ENCODE measurements at regions not wholly inside any gene's neighbourhood (a gene's known extent, or its start where the extent isn't known, plus 50 kb on each side); places are given as distances from the start of the nearest gene placed in this dataset.

- H3K4me3 ChIP-seq (ENCODE audit: low read depth, low read length) = no peak overlapping the region
These were observed 109.6 kb upstream of the SNTG2 start for GRCh38 chr2:841036-841435.

GRCh38 chr2:834233-834632 lies 116.4 kb upstream of the SNTG2 start:
- H3K9me3 ChIP-seq (ENCODE audit: control insufficient read depth, insufficient read depth, low read length) = no peaks in the 10 kb centered on the region
- peaks cover 3% of the 10 kb centered on the region for H3K27me3 ChIP-seq (ENCODE audit: control insufficient read depth, insufficient read depth, low read length)
- H3K36me3 ChIP-seq (ENCODE audit: control insufficient read depth, insufficient read depth, low read length) = no peaks in the 10 kb centered on the region
- H3K4me1 ChIP-seq (ENCODE audit: control insufficient read depth, insufficient read depth, low read length) = peaks cover 12% of the 10 kb centered on the region
- H3K9ac ChIP-seq (ENCODE audit: low read depth, low read length) = no peak overlapping the region
- H3K4me3 ChIP-seq (ENCODE audit: low read depth, low read length) = no peak overlapping the region

More at GRCh38 chr2:841036-841435, 109.6 kb upstream of the SNTG2 start:
- no peak overlapping the region for H3K9ac ChIP-seq (ENCODE audit: low read depth, low read length)
- H3K36me3 ChIP-seq (ENCODE audit: control insufficient read depth, insufficient read depth, low read length) = no peaks in the 10 kb centered on the region
- H3K4me1 ChIP-seq (ENCODE audit: control insufficient read depth, insufficient read depth, low read length) = no peaks in the 10 kb centered on the region
- H3K27me3 ChIP-seq (ENCODE audit: control insufficient read depth, insufficient read depth, low read length) = no peaks in the 10 kb centered on the region
- H3K9me3 ChIP-seq (ENCODE audit: control insufficient read depth, insufficient read depth, low read length) = no peaks in the 10 kb centered on the region

- H3K9me3 ChIP-seq (ENCODE audit: control insufficient read depth, insufficient read depth, low read length) = no peaks in the 10 kb centered on the region
- H3K4me3 ChIP-seq (ENCODE audit: low read depth, low read length) = no peak overlapping the region
- no peaks in the 10 kb centered on the region for H3K36me3 ChIP-seq (ENCODE audit: control insufficient read depth, insufficient read depth, low read length)
- H3K9ac ChIP-seq (ENCODE audit: low read depth, low read length) = no peak overlapping the region
- peaks cover 6% of the 10 kb centered on the region for H3K27me3 ChIP-seq (ENCODE audit: control insufficient read depth, insufficient read depth, low read length)
- H3K4me1 ChIP-seq (ENCODE audit: control insufficient read depth, insufficient read depth, low read length) = peaks cover 12% of the 10 kb centered on the region
These were observed 117.5 kb upstream of the SNTG2 start for GRCh38 chr2:833180-833579.

- H3K4me3 ChIP-seq (ENCODE audit: low read depth, low read length) = no peak overlapping the region
- H3K9me3 ChIP-seq (ENCODE audit: control insufficient read depth, insufficient read depth, low read length) = no peaks in the 10 kb centered on the region
- peaks cover 7% of the 10 kb centered on the region for H3K27me3 ChIP-seq (ENCODE audit: control insufficient read depth, insufficient read depth, low read length)
- H3K36me3 ChIP-seq (ENCODE audit: control insufficient read depth, insufficient read depth, low read length) = no peaks in the 10 kb centered on the region
- H3K9ac ChIP-seq (ENCODE audit: low read depth, low read length) = no peak overlapping the region
- peaks cover 12% of the 10 kb centered on the region for H3K4me1 ChIP-seq (ENCODE audit: control insufficient read depth, insufficient read depth, low read length)
These were observed 118.0 kb upstream of the SNTG2 start for GRCh38 chr2:832635-833034.

GRCh38 chr2:831622-832021 lies 119.0 kb upstream of the SNTG2 start:
- peaks cover 7% of the 10 kb centered on the region for H3K27me3 ChIP-seq (ENCODE audit: control insufficient read depth, insufficient read depth, low read length)

GRCh38 chr2:831225-831536 lies 119.5 kb upstream of the SNTG2 start:
- Histone ChIP-seq H3K9ac (ENCODE audit: low read depth, low read length) (no peak overlapping the region), H3K4me3 (ENCODE audit: low read depth, low read length) (no peak overlapping the region), H3K27me3 (ENCODE audit: control insufficient read depth, insufficient read depth, low read length) (peaks cover 7% of the 10 kb centered on the region), H3K36me3 (ENCODE audit: control insufficient read depth, insufficient read depth, low read length) (no peaks in the 10 kb centered on the region), H3K4me1 (ENCODE audit: control insufficient read depth, insufficient read depth, low read length) (peaks cover 12% of the 10 kb centered on the region), H3K9me3 (ENCODE audit: control insufficient read depth, insufficient read depth, low read length) (no peaks in the 10 kb centered on the region)

More at GRCh38 chr2:831622-832021, 119.0 kb upstream of the SNTG2 start:
- no peak overlapping the region for H3K9ac ChIP-seq (ENCODE audit: low read depth, low read length)
- H3K4me3 ChIP-seq (ENCODE audit: low read depth, low read length) = no peak overlapping the region
- H3K4me1 ChIP-seq (ENCODE audit: control insufficient read depth, insufficient read depth, low read length) = peaks cover 12% of the 10 kb centered on the region
- H3K36me3 ChIP-seq (ENCODE audit: control insufficient read depth, insufficient read depth, low read length) = no peaks in the 10 kb centered on the region
- no peaks in the 10 kb centered on the region for H3K9me3 ChIP-seq (ENCODE audit: control insufficient read depth, insufficient read depth, low read length)

- H3K9me3 ChIP-seq (ENCODE audit: control insufficient read depth, insufficient read depth, low read length) = no peaks in the 10 kb centered on the region
- no peaks in the 10 kb centered on the region for H3K36me3 ChIP-seq (ENCODE audit: control insufficient read depth, insufficient read depth, low read length)
- peaks cover 12% of the 10 kb centered on the region for H3K4me1 ChIP-seq (ENCODE audit: control insufficient read depth, insufficient read depth, low read length)
- H3K9ac ChIP-seq (ENCODE audit: low read depth, low read length) = no peak overlapping the region
- H3K4me3 ChIP-seq (ENCODE audit: low read depth, low read length) = no peak overlapping the region
- H3K27me3 ChIP-seq (ENCODE audit: control insufficient read depth, insufficient read depth, low read length) = peaks cover 7% of the 10 kb centered on the region
These were observed 120.0 kb upstream of the SNTG2 start for GRCh38 chr2:830419-831224.

- Histone ChIP-seq H3K27me3 (ENCODE audit: control insufficient read depth, insufficient read depth, low read length) (peaks cover 7% of the 10 kb centered on the region), H3K4me1 (ENCODE audit: control insufficient read depth, insufficient read depth, low read length) (peaks cover 12% of the 10 kb centered on the region), H3K4me3 (ENCODE audit: low read depth, low read length) (no peak overlapping the region), H3K9me3 (ENCODE audit: control insufficient read depth, insufficient read depth, low read length) (no peaks in the 10 kb centered on the region), H3K36me3 (ENCODE audit: control insufficient read depth, insufficient read depth, low read length) (no peaks in the 10 kb centered on the region), H3K9ac (ENCODE audit: low read depth, low read length) (no peak overlapping the region)
These were observed 121.6 kb upstream of the SNTG2 start for GRCh38 chr2:829047-829446.

- Histone ChIP-seq H3K27me3 (ENCODE audit: control insufficient read depth, insufficient read depth, low read length) (peaks cover 7% of the 10 kb centered on the region), H3K9me3 (ENCODE audit: control insufficient read depth, insufficient read depth, low read length) (no peaks in the 10 kb centered on the region), H3K9ac (ENCODE audit: low read depth, low read length) (no peak overlapping the region), H3K4me1 (ENCODE audit: control insufficient read depth, insufficient read depth, low read length) (peaks cover under 1% of the 10 kb centered on the region), H3K36me3 (ENCODE audit: control insufficient read depth, insufficient read depth, low read length) (no peaks in the 10 kb centered on the region), H3K4me3 (ENCODE audit: low read depth, low read length) (no peak overlapping the region)
These were observed 125.7 kb upstream of the SNTG2 start for GRCh38 chr2:824954-825353.

GRCh38 chr2:824524-824923 lies 126.1 kb upstream of the SNTG2 start:
- Histone ChIP-seq H3K4me1 (ENCODE audit: control insufficient read depth, insufficient read depth, low read length) (no peaks in the 10 kb centered on the region), H3K9me3 (ENCODE audit: control insufficient read depth, insufficient read depth, low read length) (no peaks in the 10 kb centered on the region), H3K36me3 (ENCODE audit: control insufficient read depth, insufficient read depth, low read length) (no peaks in the 10 kb centered on the region), H3K9ac (ENCODE audit: low read depth, low read length) (no peak overlapping the region), H3K27me3 (ENCODE audit: control insufficient read depth, insufficient read depth, low read length) (peaks cover 7% of the 10 kb centered on the region), H3K4me3 (ENCODE audit: low read depth, low read length) (no peak overlapping the region)

GRCh38 chr2:821546-821945 lies 129.1 kb upstream of the SNTG2 start:
- no peaks in the 10 kb centered on the region for H3K27me3 ChIP-seq (ENCODE audit: control insufficient read depth, insufficient read depth, low read length)
- no peaks in the 10 kb centered on the region for H3K36me3 ChIP-seq (ENCODE audit: control insufficient read depth, insufficient read depth, low read length)
- no peak overlapping the region for H3K9ac ChIP-seq (ENCODE audit: low read depth, low read length)
- H3K9me3 ChIP-seq (ENCODE audit: control insufficient read depth, insufficient read depth, low read length) = no peaks in the 10 kb centered on the region
- no peak overlapping the region for H3K4me3 ChIP-seq (ENCODE audit: low read depth, low read length)
- no peaks in the 10 kb centered on the region for H3K4me1 ChIP-seq (ENCODE audit: control insufficient read depth, insufficient read depth, low read length)

- Histone ChIP-seq H3K36me3 (ENCODE audit: control insufficient read depth, insufficient read depth, low read length) (no peaks in the 10 kb centered on the region), H3K27me3 (ENCODE audit: control insufficient read depth, insufficient read depth, low read length) (no peaks in the 10 kb centered on the region), H3K4me3 (ENCODE audit: low read depth, low read length) (no peak overlapping the region), H3K4me1 (ENCODE audit: control insufficient read depth, insufficient read depth, low read length) (no peaks in the 10 kb centered on the region), H3K9me3 (ENCODE audit: control insufficient read depth, insufficient read depth, low read length) (no peaks in the 10 kb centered on the region), H3K9ac (ENCODE audit: low read depth, low read length) (no peak overlapping the region)
These were observed 131.0 kb upstream of the SNTG2 start for GRCh38 chr2:819601-820000.

Data from iPS-15b (cell line).